HUES6 (cell line): ENCODE measurements at regions not wholly inside any gene's neighbourhood (a gene's known extent, or its start where the extent isn't known, plus 50 kb on each side); places are given as distances from the start of the nearest gene placed in this dataset.

Experiments used
- H3K27ac ChIP-seq: 2 replicates; pipeline ENCODE4 v1.7.0; 2013; ENCODE audit warnings: low read depth, mild to moderate bottlenecking, low read length, inconsistent platforms
- H3K27me3 ChIP-seq: 2 replicates; pipeline ENCODE4 v1.6.1; 2013; ENCODE audit warnings: low read length; ENCODE audit not compliant: control insufficient read depth, insufficient read depth
- H3K36me3 ChIP-seq: 2 replicates; pipeline ENCODE4 v1.6.1; 2013; ENCODE audit warnings: low read length; ENCODE audit not compliant: control insufficient read depth, insufficient read depth
- H3K4me1 ChIP-seq: 2 replicates; pipeline ENCODE4 v1.6.1; 2013; ENCODE audit warnings: low read length; ENCODE audit not compliant: control insufficient read depth, insufficient read depth
- H3K4me3 ChIP-seq: 2 replicates; pipeline ENCODE4 v1.5.1; 2013; ENCODE audit warnings: low read depth, low read length
- H3K9ac ChIP-seq: one replicate; pipeline ENCODE4 v1.6.1; 2013; ENCODE audit warnings: mild to moderate bottlenecking, low read length
- H3K9me3 ChIP-seq: 2 replicates; pipeline ENCODE4 v1.6.1; 2013; ENCODE audit warnings: low read depth, low read length; ENCODE audit not compliant: control insufficient read depth, insufficient read depth

DNA sequence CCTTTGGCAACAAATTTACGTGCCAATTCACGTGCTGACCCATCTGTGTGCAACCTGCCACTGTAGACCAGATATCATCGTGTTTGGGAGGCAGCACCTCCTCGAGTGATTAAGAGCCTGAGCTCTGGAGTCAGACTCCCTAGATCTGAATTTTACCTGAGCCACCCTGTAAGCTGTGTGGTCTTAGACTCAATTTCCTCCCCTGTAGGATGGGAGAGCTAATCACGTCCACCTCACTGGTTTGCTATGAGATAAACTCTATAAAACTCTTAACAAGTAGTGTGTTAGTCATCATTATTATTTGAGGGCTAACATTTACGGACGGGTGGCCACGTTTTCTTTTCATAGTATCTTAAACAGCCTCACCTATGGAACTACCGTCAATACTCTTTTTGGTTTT, 220.0 kb upstream of the ADAMTSL1 start:
- Histone ChIP-seq H3K9ac (no peak overlapping the region), H3K4me1 (no peaks in the 10 kb centered on the region), H3K27me3 (no peaks in the 10 kb centered on the region), H3K4me3 (no peak overlapping the region), H3K9me3 (no peaks in the 10 kb centered on the region), H3K36me3 (no peaks in the 10 kb centered on the region), H3K27ac (no peak overlapping the region)

GRCh38 chr9:18255158-18255629, 218.8 kb upstream of the ADAMTSL1 start:
- no peaks in the 10 kb centered on the region for H3K36me3 ChIP-seq
- no peak overlapping the region for H3K27ac ChIP-seq
- no peaks in the 10 kb centered on the region for H3K27me3 ChIP-seq
- no peak overlapping the region for H3K9ac ChIP-seq
- H3K4me3 ChIP-seq: no peak overlapping the region
- no peaks in the 10 kb centered on the region for H3K4me1 ChIP-seq
- no peaks in the 10 kb centered on the region for H3K9me3 ChIP-seq

DNA sequence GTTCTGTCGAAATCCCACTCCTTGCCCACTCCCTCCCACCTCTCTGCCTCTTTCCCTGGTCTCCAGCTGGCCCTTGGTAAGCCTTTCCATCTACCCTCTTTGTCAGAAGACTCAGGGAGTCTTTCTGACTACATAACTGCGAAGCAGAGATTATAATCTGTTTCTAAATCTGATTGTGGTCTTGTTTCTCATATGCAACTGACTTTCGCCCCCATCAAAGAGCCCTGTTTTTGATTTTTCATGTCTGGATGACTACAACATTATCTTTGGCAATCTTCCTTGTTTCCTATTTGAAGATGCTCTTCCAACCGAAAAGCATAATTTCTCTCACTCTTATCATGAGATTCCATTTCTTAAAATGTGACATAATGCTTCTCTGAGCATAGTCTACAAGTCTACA, 218.2 kb upstream of the ADAMTSL1 start:
- Histone ChIP-seq H3K27ac (no peak overlapping the region), H3K9me3 (no peaks in the 10 kb centered on the region), H3K27me3 (no peaks in the 10 kb centered on the region), H3K36me3 (no peaks in the 10 kb centered on the region), H3K4me3 (no peak overlapping the region), H3K9ac (no peak overlapping the region), H3K4me1 (no peaks in the 10 kb centered on the region)

GRCh38 chr9:18256568-18256967, 217.4 kb upstream of the ADAMTSL1 start:
- no peak overlapping the region for H3K4me3 ChIP-seq
- H3K9ac ChIP-seq: no peak overlapping the region
- no peak overlapping the region for H3K27ac ChIP-seq
- no peaks in the 10 kb centered on the region for H3K27me3 ChIP-seq
- H3K36me3 ChIP-seq: no peaks in the 10 kb centered on the region
- H3K9me3 ChIP-seq: no peaks in the 10 kb centered on the region
- H3K4me1 ChIP-seq: no peaks in the 10 kb centered on the region

DNA sequence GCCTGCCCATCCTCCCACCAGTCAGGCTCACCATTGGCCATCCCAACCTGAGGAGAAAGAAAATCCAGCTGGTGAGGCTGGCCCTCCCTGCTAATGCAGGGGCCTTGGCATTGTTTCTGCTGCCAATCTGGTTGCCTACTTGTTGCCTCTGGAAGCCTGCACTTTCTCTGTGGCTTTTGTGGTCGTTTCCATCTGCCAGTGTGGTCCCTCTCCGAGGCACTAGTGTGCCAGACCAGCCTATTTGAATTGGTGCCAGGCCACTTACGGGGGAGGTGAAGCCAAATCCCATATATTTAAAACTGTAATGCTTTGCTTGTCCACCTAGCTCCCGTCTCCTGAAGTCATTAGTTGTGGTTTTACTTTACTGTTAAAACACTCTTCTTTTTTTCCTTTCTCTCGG, 213.4 kb upstream of the ADAMTSL1 start:
- Histone ChIP-seq H3K9me3 (no peaks in the 10 kb centered on the region), H3K4me3 (no peak overlapping the region), H3K27ac (no peak overlapping the region), H3K27me3 (no peaks in the 10 kb centered on the region), H3K4me1 (peaks cover 11% of the 10 kb centered on the region), H3K36me3 (no peaks in the 10 kb centered on the region), H3K9ac (no peak overlapping the region)

GRCh38 chr9:18261181-18261580, 212.8 kb upstream of the ADAMTSL1 start:
- no peak overlapping the region for H3K4me3 ChIP-seq
- H3K36me3 ChIP-seq: no peaks in the 10 kb centered on the region
- peaks cover 11% of the 10 kb centered on the region for H3K4me1 ChIP-seq
- no peaks in the 10 kb centered on the region for H3K9me3 ChIP-seq
- no peak overlapping the region for H3K27ac ChIP-seq
- no peaks in the 10 kb centered on the region for H3K27me3 ChIP-seq
- no peak overlapping the region for H3K9ac ChIP-seq

GRCh38 chr9:18263377-18263776, 210.6 kb upstream of the ADAMTSL1 start:
- no peaks in the 10 kb centered on the region for H3K36me3 ChIP-seq

GRCh38 chr9:18268381-18268780, 205.6 kb upstream of the ADAMTSL1 start:
- no peak overlapping the region for H3K4me3 ChIP-seq
- H3K27ac ChIP-seq: no peak overlapping the region
- no peak overlapping the region for H3K9ac ChIP-seq
- no peaks in the 10 kb centered on the region for H3K36me3 ChIP-seq
- H3K9me3 ChIP-seq: peaks cover 3% of the 10 kb centered on the region; the same call in 1 of the 2 replicates
- no peaks in the 10 kb centered on the region for H3K27me3 ChIP-seq
- H3K4me1 ChIP-seq: peaks cover 5% of the 10 kb centered on the region; the same call in 1 of the 2 replicates

More at GRCh38 chr9:18263377-18263776, 210.6 kb upstream of the ADAMTSL1 start:
- peaks cover 11% of the 10 kb centered on the region for H3K4me1 ChIP-seq
- no peaks in the 10 kb centered on the region for H3K9me3 ChIP-seq
- no peak overlapping the region for H3K9ac ChIP-seq
- no peak overlapping the region for H3K4me3 ChIP-seq
- H3K27me3 ChIP-seq: no peaks in the 10 kb centered on the region
- no peak overlapping the region for H3K27ac ChIP-seq

DNA sequence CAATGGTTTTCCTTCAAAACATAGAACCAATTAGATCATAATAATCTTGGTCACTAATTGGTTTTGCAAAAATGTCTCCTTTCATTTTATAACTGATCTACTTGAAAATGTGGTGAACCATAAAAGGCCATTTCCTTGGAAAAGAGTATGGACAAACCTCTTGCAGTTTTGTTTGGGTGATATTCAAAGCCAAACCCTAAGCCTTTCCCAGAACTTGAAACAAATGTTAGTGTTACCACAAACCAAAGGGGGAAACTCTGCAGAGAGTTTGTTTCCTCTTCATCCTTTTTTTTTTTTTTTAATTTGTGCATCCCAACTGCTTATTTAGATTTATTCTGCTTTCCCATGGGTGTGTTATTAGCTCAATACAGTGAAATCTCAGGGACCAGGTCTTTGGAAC, 204.4 kb upstream of the ADAMTSL1 start:
- Histone ChIP-seq H3K4me1 (no peaks in the 10 kb centered on the region), H3K27me3 (no peaks in the 10 kb centered on the region), H3K9me3 (peaks cover 5% of the 10 kb centered on the region; the same call in 1 of the 2 replicates), H3K9ac (no peak overlapping the region), H3K4me3 (no peak overlapping the region), H3K36me3 (no peaks in the 10 kb centered on the region), H3K27ac (no peak overlapping the region)

DNA sequence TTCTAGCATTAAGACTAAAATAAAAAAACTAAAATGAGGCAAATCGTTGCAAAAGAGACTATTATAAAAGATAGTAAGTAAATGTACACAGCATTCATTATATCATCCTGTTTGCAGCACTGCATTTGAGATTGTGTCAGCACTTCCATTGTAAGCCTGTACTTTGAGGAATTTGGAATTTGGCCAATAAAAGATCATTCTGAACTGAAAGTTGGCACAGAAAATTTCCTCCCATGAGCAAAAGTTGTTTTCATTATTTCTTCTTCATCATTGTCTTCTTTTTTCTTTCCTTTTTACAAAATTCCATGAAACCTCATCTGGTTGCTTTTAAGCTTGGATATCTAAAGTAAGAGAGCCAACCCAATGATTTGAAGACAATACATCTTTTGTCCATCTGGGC, 199.3 kb upstream of the ADAMTSL1 start:
- no peaks in the 10 kb centered on the region for H3K4me1 ChIP-seq
- H3K36me3 ChIP-seq: no peaks in the 10 kb centered on the region
- H3K27ac ChIP-seq: no peak overlapping the region
- H3K9ac ChIP-seq: no peak overlapping the region
- no peak overlapping the region for H3K4me3 ChIP-seq
- H3K9me3 ChIP-seq: peaks cover 5% of the 10 kb centered on the region; the same call in 1 of the 2 replicates
- H3K27me3 ChIP-seq: no peaks in the 10 kb centered on the region

DNA sequence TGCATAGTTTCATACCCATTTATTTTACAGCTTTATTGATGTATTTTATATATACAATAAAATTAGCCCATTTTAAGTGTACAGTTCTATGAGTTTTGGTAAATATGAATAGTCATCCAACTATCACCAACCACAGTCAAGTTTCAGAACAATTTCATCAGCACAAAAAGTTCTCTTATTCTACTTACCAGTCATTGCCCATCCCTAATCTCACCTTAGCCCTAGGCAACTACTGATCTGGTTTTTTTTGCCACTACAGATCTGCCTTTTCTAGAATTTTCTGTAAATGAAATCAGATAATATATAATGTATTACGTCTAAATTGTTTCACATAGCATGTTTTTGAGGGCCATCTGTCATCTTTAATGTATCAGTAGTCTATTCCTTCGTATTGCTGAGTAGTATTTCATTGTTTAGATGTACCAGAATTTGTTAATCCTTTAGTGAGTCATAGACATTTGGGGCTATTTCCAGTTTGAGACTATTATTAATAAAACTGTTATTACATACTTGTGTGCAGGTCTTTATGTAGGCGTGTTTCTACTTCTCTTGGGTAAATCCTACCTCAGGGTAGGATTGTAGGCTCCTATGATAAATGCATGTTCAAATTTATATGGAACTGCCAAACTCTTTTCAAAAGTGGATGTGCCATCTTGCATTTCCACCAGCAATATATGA, 198.5 kb upstream of the ADAMTSL1 start:
- no peak overlapping the region for H3K9ac ChIP-seq
- no peaks in the 10 kb centered on the region for H3K27me3 ChIP-seq
- peaks cover 5% of the 10 kb centered on the region; the same call in 1 of the 2 replicates for H3K9me3 ChIP-seq
- no peaks in the 10 kb centered on the region for H3K36me3 ChIP-seq
- H3K27ac ChIP-seq: no peak overlapping the region
- no peaks in the 10 kb centered on the region for H3K4me1 ChIP-seq
- no peak overlapping the region for H3K4me3 ChIP-seq
